ENCODE measurements at regions not wholly inside any gene's neighbourhood (a gene's known extent, or its start where the extent isn't known, plus 50 kb on each side); places are given as distances from the start of the nearest gene placed in this dataset.
A peak's percentile ranks its signal among the peaks of the same experiment; 100 is the strongest.

DNA sequence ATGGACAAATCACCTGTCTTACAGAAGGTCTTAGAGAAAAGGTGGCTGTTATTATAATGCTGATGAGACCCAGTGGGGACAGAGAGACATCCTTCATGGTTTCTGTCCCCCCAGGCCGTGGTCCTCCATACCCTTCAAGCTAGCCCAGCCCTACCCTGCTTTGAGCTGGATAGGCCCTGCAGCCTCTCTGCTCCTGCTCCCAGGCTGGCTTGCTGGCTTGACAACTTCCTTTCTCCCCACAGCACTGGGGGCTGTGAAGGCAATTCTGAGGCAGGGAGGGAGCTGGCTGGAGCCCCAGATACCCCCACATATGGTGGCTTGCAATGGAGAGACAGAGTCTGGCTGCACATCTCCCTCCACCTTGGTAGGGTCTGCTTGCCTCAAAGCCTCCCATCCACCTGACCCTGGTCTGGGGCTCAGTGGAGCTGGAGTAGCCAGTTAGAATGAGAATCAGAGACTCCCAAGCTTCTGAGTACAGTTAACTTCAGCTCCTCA lies 118.2 kb downstream of the PJA1 start:
- Histone ChIP-seq H3K9me3 (ENCODE audit: control insufficient read depth in 2 of 3, insufficient read depth in 1 of 3, low read length in 3 of 3) (no peaks in the 10 kb centered on the region), H3K9ac (ENCODE audit: low read length in 3 of 3) (no peak overlapping the region), H3K4me1 (ENCODE audit: control insufficient read depth in 2 of 3, insufficient read depth in 2 of 3, low read depth in 1 of 3, low read length in 3 of 3) (no peaks in the 10 kb centered on the region), H3K27ac (ENCODE audit: low read depth in 2 of 2, low read length in 2 of 2) (no peak overlapping the region), H3K36me3 (ENCODE audit: control insufficient read depth in 2 of 3, insufficient read depth in 3 of 3, low read length in 3 of 3) (no peaks in the 10 kb centered on the region), H3K27me3 (ENCODE audit: control insufficient read depth, insufficient read depth, low read length) (no peaks in the 10 kb centered on the region), H3K4me3 (ENCODE audit: low read length in 3 of 3) (no peak overlapping the region)
- FAIRE-seq (no peak), DNase-seq (peak in 1 of 5 donors; percentile 2)
- intact Hi-C loops (cut with DNase I) = no loop called here
- TF ChIP-seq CTCF (IDR thresholded peaks at IDR 0.05; ENCODE audit: borderline replicate concordance, extremely low read depth, insufficient read depth) = no peak

DNA sequence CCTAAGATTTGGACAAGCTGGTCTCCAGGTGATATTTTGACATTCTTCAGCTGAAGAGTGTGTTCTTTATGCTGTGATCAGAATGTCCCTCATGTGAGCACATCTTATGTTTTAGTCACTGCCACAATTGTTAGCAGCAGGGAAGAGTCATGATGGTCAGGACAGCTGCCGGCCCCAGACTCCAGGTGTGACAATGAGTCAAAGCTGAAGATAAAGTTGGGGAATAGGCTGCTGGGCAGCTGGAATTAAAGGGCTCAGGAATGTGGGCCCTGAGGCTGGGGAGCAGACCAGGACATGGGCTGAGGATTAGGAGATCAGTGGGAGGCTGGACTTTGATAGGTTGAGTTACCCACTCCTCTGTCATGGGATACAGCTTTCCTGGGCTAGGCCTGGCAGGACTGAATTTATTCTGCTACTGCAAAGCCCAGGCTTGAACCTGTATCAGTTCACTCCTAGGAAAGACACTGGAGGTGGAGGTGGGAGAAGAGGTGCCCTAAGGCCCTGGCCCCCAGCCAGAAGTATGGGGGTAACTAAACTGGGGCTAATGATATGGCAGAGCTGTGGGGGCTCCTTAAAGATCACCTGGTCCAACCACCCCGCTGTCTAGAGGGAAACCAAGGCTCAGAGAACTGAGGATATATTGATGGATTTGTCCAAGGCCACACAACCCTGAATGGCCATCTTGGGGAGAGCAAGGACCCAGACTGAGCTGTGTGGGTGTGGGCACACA lies 119.5 kb downstream of the PJA1 start:
- Histone ChIP-seq H3K27me3 (ENCODE audit: control insufficient read depth, insufficient read depth, low read length) (no peaks in the 10 kb centered on the region), H3K4me1 (ENCODE audit: control insufficient read depth in 2 of 3, insufficient read depth in 2 of 3, low read depth in 1 of 3, low read length in 3 of 3) (no peaks in the 10 kb centered on the region), H3K4me3 (ENCODE audit: low read length in 3 of 3) (no peak overlapping the region), H3K36me3 (ENCODE audit: control insufficient read depth in 2 of 3, insufficient read depth in 3 of 3, low read length in 3 of 3) (no peaks in the 10 kb centered on the region), H3K27ac (ENCODE audit: low read depth in 2 of 2, low read length in 2 of 2) (no peak overlapping the region), H3K9me3 (ENCODE audit: control insufficient read depth in 2 of 3, insufficient read depth in 1 of 3, low read length in 3 of 3) (no peaks in the 10 kb centered on the region), H3K9ac (ENCODE audit: low read length in 3 of 3) (no peak overlapping the region)
- DNase-seq (peak in 1 of 5 donors; percentile 7), FAIRE-seq (no peak)
- TF ChIP-seq CTCF (IDR thresholded peaks at IDR 0.05; ENCODE audit: borderline replicate concordance, extremely low read depth, insufficient read depth) = no peak
- intact Hi-C loops (cut with DNase I) = no loop called here

GRCh38 chrX:69038816-69039215 lies 126.4 kb downstream of the PJA1 start:
- intact Hi-C loops (cut with DNase I) = no loop called here
- peak; percentile 6 for FAIRE-seq

More at GRCh38 chrX:69038816-69039215, 126.4 kb downstream of the PJA1 start:
- no peak overlapping the region for H3K4me3 ChIP-seq (ENCODE audit: low read length in 3 of 3)
- no peak for TF ChIP-seq CTCF (IDR thresholded peaks at IDR 0.05; ENCODE audit: borderline replicate concordance, extremely low read depth, insufficient read depth)
- DNase-seq = no peak
- no peaks in the 10 kb centered on the region for H3K4me1 ChIP-seq (ENCODE audit: control insufficient read depth in 2 of 3, insufficient read depth in 2 of 3, low read depth in 1 of 3, low read length in 3 of 3)
- no peak overlapping the region for H3K27ac ChIP-seq (ENCODE audit: low read depth in 2 of 2, low read length in 2 of 2)
- no peak overlapping the region for H3K9ac ChIP-seq (ENCODE audit: low read length in 3 of 3)
- no peaks in the 10 kb centered on the region for H3K9me3 ChIP-seq (ENCODE audit: control insufficient read depth in 2 of 3, insufficient read depth in 1 of 3, low read length in 3 of 3)
- H3K27me3 ChIP-seq (ENCODE audit: control insufficient read depth, insufficient read depth, low read length) = no peaks in the 10 kb centered on the region
- no peaks in the 10 kb centered on the region for H3K36me3 ChIP-seq (ENCODE audit: control insufficient read depth in 2 of 3, insufficient read depth in 3 of 3, low read length in 3 of 3)
